ENCODE measurements at regions not wholly inside any gene's neighbourhood (a gene's known extent, or its start where the extent isn't known, plus 50 kb on each side); places are given as distances from the start of the nearest gene placed in this dataset.

GRCh38 chr6:101222007-101222406 is 171.5 kb upstream of the GRIK2 start:
- Histone ChIP-seq H3K36me3 (replicated peaks in 1 of 2; ENCODE audit: control extremely low read depth in 1 of 2, control insufficient read depth in 1 of 2, extremely low read depth in 1 of 2, insufficient read depth in 2 of 2, low read length in 1 of 2) (no peaks in the 10 kb centered on the region), H3K27me3 (replicated peaks in 1 of 4; ENCODE audit: control extremely low read depth in 1 of 4, control insufficient read depth in 3 of 4, insufficient read depth in 4 of 4, low read length in 3 of 4) (no peaks in the 10 kb centered on the region), H3K9me3 (ENCODE audit: control extremely low read depth in 1 of 3, control insufficient read depth in 2 of 3, insufficient read depth in 1 of 3, low read length in 2 of 3) (peaks cover 0 to 9% (median 0%) of the 10 kb centered on the region in 3 donors), H3K4me3 (ENCODE audit: control extremely low read depth in 1 of 5, extremely low read depth in 1 of 5, insufficient read depth in 1 of 5, low read depth in 2 of 5, low read length in 4 of 5) (no peak overlapping the region), H4K20me1 (ENCODE audit: control insufficient read depth, insufficient read depth, low read length, poor library complexity, severe bottlenecking) (no peaks in the 10 kb centered on the region), H2AFZ (ENCODE audit: insufficient read depth, low read depth, low read length, poor library complexity, severe bottlenecking) (no peak overlapping the region), H3K9ac (ENCODE audit: low read length) (no peak overlapping the region), H3K4me2 (replicated peaks; ENCODE audit: low read depth, low read length, poor library complexity, severe bottlenecking) (no peak overlapping the region), H3K27ac (ENCODE audit: low read length in 2 of 2) (no peak overlapping the region), H3K79me2 (ENCODE audit: control insufficient read depth, insufficient read depth, low read length) (no peaks in the 10 kb centered on the region), H3K4me1 (ENCODE audit: control insufficient read depth in 2 of 2, insufficient read depth in 2 of 2, low read length in 2 of 2) (no peaks in the 10 kb centered on the region)
- ChIA-PET POLR2A (no interaction called here), CTCF (no interaction called here)
- Mint-ChIP-seq H3K4me1 (no peaks in the 10 kb centered on the region), H3K27me3 (no peaks in the 10 kb centered on the region), H3K27ac (no peak overlapping the region), H3K4me3 (no peak overlapping the region), H3K9me3 (ENCODE audit: insufficient read depth) (no peaks in the 10 kb centered on the region)
- ATAC-seq (ENCODE audit: low read depth) (no peak), DNase-seq (no peak)
- intact Hi-C loops (cut with micrococcal nuclease): no loop called here
- TF ChIP-seq EZH2 (IDR thresholded peaks at IDR 0.05; ENCODE audit: borderline replicate concordance, insufficient read depth, low read depth, low read length, poor library complexity, severe bottlenecking) (no peak), CTCF (IDR thresholded peaks at IDR 0.05) (no peak)

GRCh38 chr6:101224751-101225150 is 168.8 kb upstream of the GRIK2 start:
- 89% methylated on average over 5 of the region's 6 CpGs for WGBS (ENCODE audit: insufficient coverage)
- H3K27me3 ChIP-seq (replicated peaks in 1 of 4; ENCODE audit: control extremely low read depth in 1 of 4, control insufficient read depth in 3 of 4, insufficient read depth in 4 of 4, low read length in 3 of 4): no peaks in the 10 kb centered on the region
- TF ChIP-seq EZH2 (IDR thresholded peaks at IDR 0.05; ENCODE audit: borderline replicate concordance, insufficient read depth, low read depth, low read length, poor library complexity, severe bottlenecking): no peak
- TF ChIP-seq CTCF (IDR thresholded peaks at IDR 0.05): no peak
- no peaks in the 10 kb centered on the region for H3K79me2 ChIP-seq (ENCODE audit: control insufficient read depth, insufficient read depth, low read length)
- intact Hi-C loops (cut with micrococcal nuclease): no loop called here
- H3K27ac ChIP-seq (ENCODE audit: low read length in 2 of 2): no peak overlapping the region
- Mint-ChIP-seq H3K9me3 (ENCODE audit: insufficient read depth) (no peaks in the 10 kb centered on the region), H3K4me1 (no peaks in the 10 kb centered on the region), H3K4me3 (no peak overlapping the region), H3K27me3 (no peaks in the 10 kb centered on the region), H3K27ac (no peak overlapping the region)
- DNase-seq (no peak), ATAC-seq (ENCODE audit: low read depth) (no peak)
- no peaks in the 10 kb centered on the region for H4K20me1 ChIP-seq (ENCODE audit: control insufficient read depth, insufficient read depth, low read length, poor library complexity, severe bottlenecking)
- CTCF ChIA-PET: no interaction called here
- POLR2A ChIA-PET: no interaction called here
- H3K4me1 ChIP-seq (ENCODE audit: control insufficient read depth in 2 of 2, insufficient read depth in 2 of 2, low read length in 2 of 2): no peaks in the 10 kb centered on the region
- peaks cover 0 to 15% (median 0%) of the 10 kb centered on the region in 3 donors for H3K9me3 ChIP-seq (ENCODE audit: control extremely low read depth in 1 of 3, control insufficient read depth in 2 of 3, insufficient read depth in 1 of 3, low read length in 2 of 3)
- no peak overlapping the region for H3K9ac ChIP-seq (ENCODE audit: low read length)
- no peak overlapping the region for H3K4me2 ChIP-seq (replicated peaks; ENCODE audit: low read depth, low read length, poor library complexity, severe bottlenecking)
- H3K4me3 ChIP-seq (ENCODE audit: control extremely low read depth in 1 of 5, extremely low read depth in 1 of 5, insufficient read depth in 1 of 5, low read depth in 2 of 5, low read length in 4 of 5): no peak overlapping the region
- no peak overlapping the region for H2AFZ ChIP-seq (ENCODE audit: insufficient read depth, low read depth, low read length, poor library complexity, severe bottlenecking)
- no peaks in the 10 kb centered on the region for H3K36me3 ChIP-seq (replicated peaks in 1 of 2; ENCODE audit: control extremely low read depth in 1 of 2, control insufficient read depth in 1 of 2, extremely low read depth in 1 of 2, insufficient read depth in 2 of 2, low read length in 1 of 2)

Measured in B cell (primary cell).